Heart left ventricle (tissue), 13 donors: ENCODE measurements at regions not wholly inside any gene's neighbourhood (a gene's known extent, or its start where the extent isn't known, plus 50 kb on each side); places are given as distances from the start of the nearest gene placed in this dataset.

Experiments used
- CTCF ChIP-seq, 12 donors: fragments of 200-600 bp; sonication (generic) in 4 of 12; IDR thresholded peaks; one replicate each; pipeline versions ENCODE4 v1.5.0 to v1.8.0; 2018 to 2022; ENCODE audit warnings: antibody characterized with exemption in 12 of 12, mild to moderate bottlenecking in 5 of 12
- POLR2A ChIP-seq, 2 donors: fragments of 450-650 bp; IDR thresholded peaks; one replicate each; pipeline ENCODE4 v1.6.1; 2017; ENCODE audit warnings: antibody characterized with exemption in 2 of 2, mild to moderate bottlenecking in 2 of 2, moderate library complexity in 2 of 2
- donor health status: ischemic (EF 13 %, LVEDD 7.1; RV severe dilation, severe dysfunction).
- donor health status: DM: no; HTN: yes; CAD: no.
- donor health status: DM: no; HTN: no; CAD: no.
- donor health status: ischemic (EF 25% LVEDD 6.9; RV normal size, moderate dysfunction).
- donor health status: ischemic (EF 25% LVEDD 5.7; RV mildly dilated, moderate dysfunction).
- donor health status: ischemic (EF 35%, LVEDD 5.7; RV mildly dilated, moderate dysfunction).
- donor health status: nonischemic (EF 11% LVEDD 7.7; RV severe dilation, severe dysfunction).
- donor health status: DM: yes; HTN: yes; CAD: no.
- donor health status: PGD.
- donor health status: ischemic (EF 29% LVEDD 5.4; RV normal size, mild dysfunction).
- donor health status: nonischemic (EF 23%, LVEDD 6.1; RV moderate dilation, normal function).

GRCh38 chr17:83008526-83008925, 70.9 kb upstream of the METRNL start:
- TF ChIP-seq CTCF (IDR thresholded peaks at IDR 0.05) = no peak
- no peak for TF ChIP-seq POLR2A (IDR thresholded peaks at IDR 0.05)
